HUES48 (cell line): ENCODE measurements at regions not wholly inside any gene's neighbourhood (a gene's known extent, or its start where the extent isn't known, plus 50 kb on each side); places are given as distances from the start of the nearest gene placed in this dataset.
"Not testable (repeated sequence)": the region's sequence is repeated elsewhere in the genome, so short reads cannot be mapped to it uniquely, and the experiment has no call there.

Source experiments
- H3K27ac ChIP-seq: one replicate; pipeline ENCODE4 v1.7.0; 2013; ENCODE audit warnings: low read depth, low read length, inconsistent platforms
- H3K27me3 ChIP-seq: 2 replicates; pipeline ENCODE4 v1.6.1; 2013; ENCODE audit warnings: mild to moderate bottlenecking, low read length; ENCODE audit not compliant: control insufficient read depth, insufficient read depth
- H3K36me3 ChIP-seq: 2 replicates; pipeline ENCODE4 v1.6.1; 2013; ENCODE audit warnings: low read length; ENCODE audit not compliant: control insufficient read depth, insufficient read depth
- H3K4me1 ChIP-seq: 2 replicates; pipeline ENCODE4 v1.6.1; 2013; ENCODE audit warnings: mild to moderate bottlenecking, low read length; ENCODE audit not compliant: control insufficient read depth, insufficient read depth
- H3K4me3 ChIP-seq: 2 replicates; pipeline ENCODE4 v1.5.1; 2013; ENCODE audit warnings: mild to moderate bottlenecking, low read depth, low read length
- H3K9ac ChIP-seq: 2 replicates; pipeline ENCODE4 v1.6.1; 2013; ENCODE audit warnings: mild to moderate bottlenecking, low read depth, low read length, moderate library complexity
- H3K9me3 ChIP-seq: 2 replicates; pipeline ENCODE4 v1.6.1; 2013; ENCODE audit warnings: low read length; ENCODE audit not compliant: control insufficient read depth, insufficient read depth

- Histone ChIP-seq H3K4me3 (no peak overlapping the region), H3K9me3 (no peaks in the 10 kb centered on the region)
These were observed 230.8 kb upstream of the DDI1 start for GRCh38 chr11:103805688-103806009.

GRCh38 chr11:103806130-103806895, 230.1 kb upstream of the DDI1 start:
- Histone ChIP-seq H3K9ac (no peak overlapping the region), H3K27ac (peak overlapping the region; percentile 37), H3K36me3 (no peaks in the 10 kb centered on the region), H3K27me3 (no peaks in the 10 kb centered on the region), H3K9me3 (no peaks in the 10 kb centered on the region), H3K4me1 (peaks cover 3% of the 10 kb centered on the region; the same call in 1 of the 2 replicates), H3K4me3 (no peak overlapping the region)

More at GRCh38 chr11:103805688-103806009, 230.8 kb upstream of the DDI1 start:
- Histone ChIP-seq H3K27me3 (no peaks in the 10 kb centered on the region), H3K36me3 (no peaks in the 10 kb centered on the region), H3K27ac (peak overlapping the region; percentile 37), H3K4me1 (peaks cover 5% of the 10 kb centered on the region), H3K9ac (no peak overlapping the region)

- Histone ChIP-seq H3K4me1 (peaks cover 14% of the 10 kb centered on the region), H3K9me3 (no peaks in the 10 kb centered on the region), H3K27me3 (no peaks in the 10 kb centered on the region), H3K36me3 (no peaks in the 10 kb centered on the region), H3K4me3 (no peak overlapping the region), H3K9ac (no peak overlapping the region), H3K27ac (no peak overlapping the region)
These were observed 228.6 kb upstream of the DDI1 start for GRCh38 chr11:103807806-103808205.

GRCh38 chr11:103808252-103808651, 228.2 kb upstream of the DDI1 start:
- H3K9me3 ChIP-seq: no peaks in the 10 kb centered on the region
- H3K4me3 ChIP-seq: no peak overlapping the region
- H3K4me1 ChIP-seq: peaks cover 19% of the 10 kb centered on the region
- no peaks in the 10 kb centered on the region for H3K36me3 ChIP-seq
- no peaks in the 10 kb centered on the region for H3K27me3 ChIP-seq
- H3K9ac ChIP-seq: no peak overlapping the region
- H3K27ac ChIP-seq: no peak overlapping the region

- Histone ChIP-seq H3K9me3 (no peaks in the 10 kb centered on the region), H3K4me1 (peaks cover 20% of the 10 kb centered on the region), H3K4me3 (no peak overlapping the region), H3K9ac (no peak overlapping the region), H3K27ac (no peak overlapping the region), H3K36me3 (no peaks in the 10 kb centered on the region), H3K27me3 (no peaks in the 10 kb centered on the region)
These were observed 224.5 kb upstream of the DDI1 start for GRCh38 chr11:103811870-103812455.

GRCh38 chr11:103812680-103813079, 223.8 kb upstream of the DDI1 start:
- Histone ChIP-seq H3K27me3 (no peaks in the 10 kb centered on the region), H3K9ac (no peak overlapping the region), H3K27ac (no peak overlapping the region), H3K36me3 (no peaks in the 10 kb centered on the region), H3K9me3 (no peaks in the 10 kb centered on the region), H3K4me1 (peaks cover 18% of the 10 kb centered on the region), H3K4me3 (no peak overlapping the region)

- not testable (repeated sequence) for H3K27me3 ChIP-seq, H3K4me1 ChIP-seq, H3K36me3 ChIP-seq, H3K27ac ChIP-seq, H3K4me3 ChIP-seq, H3K9ac ChIP-seq
- peaks cover 10% of the 10 kb centered on the region for H3K9me3 ChIP-seq
These were observed 216.1 kb upstream of the DDI1 start for GRCh38 chr11:103820345-103820744.

- H3K27me3 ChIP-seq: no peaks in the 10 kb centered on the region
- H3K9me3 ChIP-seq: peaks cover 10% of the 10 kb centered on the region
- no peaks in the 10 kb centered on the region for H3K36me3 ChIP-seq
- no peak overlapping the region for H3K4me3 ChIP-seq
- H3K9ac ChIP-seq: no peak overlapping the region
- no peaks in the 10 kb centered on the region for H3K4me1 ChIP-seq
- H3K27ac ChIP-seq: no peak overlapping the region
These were observed 212.3 kb upstream of the DDI1 start for GRCh38 chr11:103824116-103824515.

GRCh38 chr11:103825469-103825868, 211.0 kb upstream of the DDI1 start:
- H3K36me3 ChIP-seq: no peaks in the 10 kb centered on the region
- no peak overlapping the region for H3K27ac ChIP-seq
- H3K9me3 ChIP-seq: peaks cover 9% of the 10 kb centered on the region
- no peaks in the 10 kb centered on the region for H3K27me3 ChIP-seq
- H3K9ac ChIP-seq: no peak overlapping the region
- H3K4me1 ChIP-seq: no peaks in the 10 kb centered on the region
- no peak overlapping the region for H3K4me3 ChIP-seq

- H3K9ac ChIP-seq: no peak overlapping the region
- no peak overlapping the region for H3K27ac ChIP-seq
- H3K4me1 ChIP-seq: no peaks in the 10 kb centered on the region
- no peak overlapping the region for H3K4me3 ChIP-seq
- no peaks in the 10 kb centered on the region; the same call in 1 of the 2 replicates for H3K9me3 ChIP-seq
- H3K27me3 ChIP-seq: no peaks in the 10 kb centered on the region
- no peaks in the 10 kb centered on the region for H3K36me3 ChIP-seq
These were observed 209.6 kb upstream of the DDI1 start for GRCh38 chr11:103826856-103827255.

GRCh38 chr11:103829596-103829995, 206.8 kb upstream of the DDI1 start:
- Histone ChIP-seq H3K9me3 (no peaks in the 10 kb centered on the region; the same call in 1 of the 2 replicates), H3K9ac (no peak overlapping the region), H3K27me3 (no peaks in the 10 kb centered on the region), H3K36me3 (no peaks in the 10 kb centered on the region), H3K4me1 (no peaks in the 10 kb centered on the region), H3K4me3 (no peak overlapping the region), H3K27ac (no peak overlapping the region)
